ENCODE measurements at regions not wholly inside any gene's neighbourhood (a gene's known extent, or its start where the extent isn't known, plus 50 kb on each side); places are given as distances from the start of the nearest gene placed in this dataset.

- Histone ChIP-seq H4K20me1 (ENCODE audit: insufficient read depth, poor library complexity, severe bottlenecking) (no peaks in the 10 kb centered on the region), H3K27me3 (no peaks in the 10 kb centered on the region), H3K4me1 (ENCODE audit: insufficient read depth) (no peaks in the 10 kb centered on the region), H3K79me2 (no peaks in the 10 kb centered on the region), H3K9me2 (replicated peaks; ENCODE audit: insufficient read depth) (no peaks in the 10 kb centered on the region), H2AFZ (no peak overlapping the region), H3K4me2 (no peak overlapping the region), H3K9me3 (ENCODE audit: low read depth) (no peaks in the 10 kb centered on the region), H3K4me3 (no peak overlapping the region), H3K36me3 (replicated peaks; ENCODE audit: insufficient read depth, low read depth) (no peaks in the 10 kb centered on the region), H3K27ac (no peak overlapping the region)
- TF ChIP-seq CTCF (IDR thresholded peaks at IDR 0.05; ENCODE audit: poor library complexity) (no peak), EZH2phosphoT487 (IDR thresholded peaks at IDR 0.05; ENCODE audit: low read depth, severe bottlenecking, unreplicated experiment) (no peak), EZH2 (IDR thresholded peaks at IDR 0.05; ENCODE audit: borderline replicate concordance) (no peak)
- peak; percentile 24 for DNase-seq (ENCODE audit: low spot score)
- 76% methylated on average over 4 of the region's 4 CpGs for WGBS (ENCODE audit: low lambda C conversion rate, missing lambda C conversion rate)
Observed at GRCh38 chr9:75664597-75664996, 225.9 kb upstream of the PCSK5 start.

DNA sequence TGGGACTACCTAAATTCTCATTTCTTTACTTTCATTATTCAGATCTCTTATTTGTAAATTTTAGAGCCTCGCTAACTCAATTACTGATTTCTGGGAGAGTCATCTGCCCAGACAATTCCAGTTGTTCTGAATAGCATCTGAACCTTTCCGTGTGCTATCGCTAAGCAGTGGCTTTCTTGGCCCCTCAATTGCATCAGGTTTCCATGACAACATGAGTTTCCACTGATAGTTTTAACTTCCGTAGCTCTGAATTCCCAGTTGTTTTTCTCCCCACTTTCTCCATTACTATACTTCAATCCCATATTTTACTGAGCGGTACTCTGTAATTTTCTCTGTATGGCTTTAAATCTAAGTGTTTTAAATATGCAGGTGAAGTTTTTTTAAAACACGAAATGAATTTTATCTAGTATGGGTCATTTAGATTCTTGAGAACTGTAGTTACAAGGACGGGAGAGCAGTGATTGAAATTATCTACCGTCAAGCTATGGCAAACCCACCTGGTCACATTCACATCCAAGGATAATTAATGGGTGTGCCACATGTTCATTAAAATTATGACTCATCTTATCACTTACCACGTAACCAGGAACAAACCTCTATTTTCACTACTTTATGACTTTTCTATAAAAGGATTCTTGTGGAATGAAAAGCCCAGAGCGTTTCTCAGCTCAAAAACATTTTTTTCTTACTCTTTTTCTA, 223.5 kb upstream of the PCSK5 start:
- TF ChIP-seq EZH2 (IDR thresholded peaks at IDR 0.05; ENCODE audit: borderline replicate concordance) (no peak), CTCF (IDR thresholded peaks at IDR 0.05; ENCODE audit: poor library complexity) (no peak), EZH2phosphoT487 (IDR thresholded peaks at IDR 0.05; ENCODE audit: low read depth, severe bottlenecking, unreplicated experiment) (no peak)
- no peaks in the 10 kb centered on the region for H3K27me3 ChIP-seq
- H2AFZ ChIP-seq, result no peak overlapping the region
- H3K36me3 ChIP-seq (replicated peaks; ENCODE audit: insufficient read depth, low read depth), result no peaks in the 10 kb centered on the region
- no peak overlapping the region for H3K27ac ChIP-seq
- no peaks in the 10 kb centered on the region for H4K20me1 ChIP-seq (ENCODE audit: insufficient read depth, poor library complexity, severe bottlenecking)
- 77% methylated on average over 10 of the region's 10 CpGs for WGBS (ENCODE audit: low lambda C conversion rate, missing lambda C conversion rate)
- H3K4me1 ChIP-seq (ENCODE audit: insufficient read depth), result no peaks in the 10 kb centered on the region
- no peaks in the 10 kb centered on the region for H3K79me2 ChIP-seq
- H3K4me3 ChIP-seq, result no peak overlapping the region
- DNase-seq (ENCODE audit: low spot score), result no peak
- H3K9me2 ChIP-seq (replicated peaks; ENCODE audit: insufficient read depth), result no peaks in the 10 kb centered on the region
- no peaks in the 10 kb centered on the region for H3K9me3 ChIP-seq (ENCODE audit: low read depth)
- no peak overlapping the region for H3K4me2 ChIP-seq

DNA sequence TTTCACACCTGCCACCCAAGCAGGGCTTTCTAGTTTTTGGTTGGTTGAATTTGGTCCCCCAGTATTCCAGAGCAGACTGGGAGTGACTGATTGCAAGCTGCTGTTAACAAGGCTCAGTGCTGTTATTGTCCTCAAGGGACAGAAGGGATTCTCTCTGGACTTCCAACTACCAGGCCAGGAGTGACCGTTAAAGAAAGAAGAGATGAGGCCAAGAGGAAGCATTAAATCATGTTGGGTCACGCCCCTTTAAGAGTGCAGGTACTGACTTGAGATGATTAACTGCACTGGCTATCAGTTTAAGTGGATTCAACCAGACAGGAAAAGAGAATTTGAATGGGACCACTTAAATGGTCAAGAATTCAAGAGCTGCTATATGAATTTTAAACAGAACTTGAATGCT, 220.8 kb upstream of the PCSK5 start:
- Histone ChIP-seq H3K9me2 (replicated peaks; ENCODE audit: insufficient read depth) (no peaks in the 10 kb centered on the region), H3K79me2 (no peaks in the 10 kb centered on the region), H3K27ac (no peak overlapping the region), H2AFZ (no peak overlapping the region), H3K4me2 (no peak overlapping the region), H3K4me1 (ENCODE audit: insufficient read depth) (no peaks in the 10 kb centered on the region), H3K27me3 (no peaks in the 10 kb centered on the region), H3K36me3 (replicated peaks; ENCODE audit: insufficient read depth, low read depth) (no peaks in the 10 kb centered on the region), H4K20me1 (ENCODE audit: insufficient read depth, poor library complexity, severe bottlenecking) (no peaks in the 10 kb centered on the region), H3K4me3 (no peak overlapping the region), H3K9me3 (ENCODE audit: low read depth) (no peaks in the 10 kb centered on the region)
- WGBS (ENCODE audit: low lambda C conversion rate, missing lambda C conversion rate), result 51% methylated on average over 2 of the region's 2 CpGs
- TF ChIP-seq CTCF (IDR thresholded peaks at IDR 0.05; ENCODE audit: poor library complexity) (no peak), EZH2 (IDR thresholded peaks at IDR 0.05; ENCODE audit: borderline replicate concordance) (no peak), EZH2phosphoT487 (IDR thresholded peaks at IDR 0.05; ENCODE audit: low read depth, severe bottlenecking, unreplicated experiment) (no peak)
- no peak for DNase-seq (ENCODE audit: low spot score)

All from hepatocyte (in vitro differentiated cells).